ENCODE measurements at regions not wholly inside any gene's neighbourhood (a gene's known extent, or its start where the extent isn't known, plus 50 kb on each side); places are given as distances from the start of the nearest gene placed in this dataset.

- H3K27me3 Mint-ChIP-seq (ENCODE audit: insufficient read depth, unreplicated experiment) = no peaks in the 10 kb centered on the region
- ChIA-PET CTCF (no interaction called here), POLR2A (no interaction called here)
- TF ChIP-seq CTCF (IDR thresholded peaks at IDR 0.05; ENCODE audit: insufficient read depth in 1 of 2, low read depth in 1 of 2, low read length in 1 of 2, severe bottlenecking in 1 of 2, unreplicated experiment in 1 of 2) = no peak
- no TSS peak for BruUV-seq (replicated peaks)
- intact Hi-C loops (cut with micrococcal nuclease; ENCODE audit: unreplicated experiment) = no loop called here
- Histone ChIP-seq H3K36me3 (ENCODE audit: control insufficient read depth, insufficient read depth, low read length) (no peaks in the 10 kb centered on the region), H3K4me1 (no peaks in the 10 kb centered on the region), H3K9me3 (peaks cover 6% of the 10 kb centered on the region), H3K27me3 (replicated peaks; ENCODE audit: control insufficient read depth, insufficient read depth, low read length) (no peaks in the 10 kb centered on the region), H3K4me3 (ENCODE audit: low read depth, low read length) (no peak overlapping the region)
- no peak for DNase-seq
- no peaks in the 10 kb centered on the region for H3K36me3 Mint-ChIP-seq (ENCODE audit: insufficient read depth, unreplicated experiment)
- no peak overlapping the region for H3K4me3 Mint-ChIP-seq (ENCODE audit: unreplicated experiment)
- no peaks in the 10 kb centered on the region for H3K4me1 Mint-ChIP-seq (ENCODE audit: low read depth, unreplicated experiment)
- no peak overlapping the region for H3K27ac Mint-ChIP-seq (ENCODE audit: unreplicated experiment)
- H3K9me3 Mint-ChIP-seq (ENCODE audit: unreplicated experiment) = no peaks in the 10 kb centered on the region
Measured at GRCh38 chr13:40200273-40200978, 466.0 kb downstream of the FOXO1 start.

- CTCF ChIA-PET = no interaction called here
- no peaks in the 10 kb centered on the region for H3K36me3 Mint-ChIP-seq (ENCODE audit: insufficient read depth, unreplicated experiment)
- TF ChIP-seq CTCF (IDR thresholded peaks at IDR 0.05; ENCODE audit: insufficient read depth in 1 of 2, low read depth in 1 of 2, low read length in 1 of 2, severe bottlenecking in 1 of 2, unreplicated experiment in 1 of 2) = no peak
- intact Hi-C loops (cut with micrococcal nuclease; ENCODE audit: unreplicated experiment) = no loop called here
- no peak for DNase-seq
- POLR2A ChIA-PET = no interaction called here
- H3K36me3 ChIP-seq (ENCODE audit: control insufficient read depth, insufficient read depth, low read length) = no peaks in the 10 kb centered on the region
- no peaks in the 10 kb centered on the region for H3K4me1 ChIP-seq
- H3K4me1 Mint-ChIP-seq (ENCODE audit: low read depth, unreplicated experiment) = no peaks in the 10 kb centered on the region
- H3K27ac Mint-ChIP-seq (ENCODE audit: unreplicated experiment) = no peak overlapping the region
- no peaks in the 10 kb centered on the region for H3K27me3 Mint-ChIP-seq (ENCODE audit: insufficient read depth, unreplicated experiment)
- H3K9me3 Mint-ChIP-seq (ENCODE audit: unreplicated experiment) = no peaks in the 10 kb centered on the region
- H3K4me3 Mint-ChIP-seq (ENCODE audit: unreplicated experiment) = no peak overlapping the region
- peaks cover 6% of the 10 kb centered on the region for H3K9me3 ChIP-seq
- no peak overlapping the region for H3K4me3 ChIP-seq (ENCODE audit: low read depth, low read length)
- H3K27me3 ChIP-seq (replicated peaks; ENCODE audit: control insufficient read depth, insufficient read depth, low read length) = no peaks in the 10 kb centered on the region
- BruUV-seq (replicated peaks) = no TSS peak
Measured at GRCh38 chr13:40204246-40204645, 462.2 kb downstream of the FOXO1 start.

- BruUV-seq (replicated peaks) = no TSS peak
- no peak overlapping the region for H3K4me3 ChIP-seq (ENCODE audit: low read depth, low read length)
- no peak for TF ChIP-seq CTCF (IDR thresholded peaks at IDR 0.05; ENCODE audit: insufficient read depth in 1 of 2, low read depth in 1 of 2, low read length in 1 of 2, severe bottlenecking in 1 of 2, unreplicated experiment in 1 of 2)
- peaks cover 6% of the 10 kb centered on the region for H3K9me3 ChIP-seq
- Mint-ChIP-seq H3K4me1 (ENCODE audit: low read depth, unreplicated experiment) (no peaks in the 10 kb centered on the region), H3K36me3 (ENCODE audit: insufficient read depth, unreplicated experiment) (no peaks in the 10 kb centered on the region), H3K27me3 (ENCODE audit: insufficient read depth, unreplicated experiment) (no peaks in the 10 kb centered on the region), H3K4me3 (ENCODE audit: unreplicated experiment) (no peak overlapping the region), H3K9me3 (ENCODE audit: unreplicated experiment) (no peaks in the 10 kb centered on the region), H3K27ac (ENCODE audit: unreplicated experiment) (no peak overlapping the region)
- H3K27me3 ChIP-seq (replicated peaks; ENCODE audit: control insufficient read depth, insufficient read depth, low read length) = no peaks in the 10 kb centered on the region
- H3K36me3 ChIP-seq (ENCODE audit: control insufficient read depth, insufficient read depth, low read length) = no peaks in the 10 kb centered on the region
- DNase-seq = no peak
- POLR2A ChIA-PET = no interaction called here
- no peaks in the 10 kb centered on the region for H3K4me1 ChIP-seq
- intact Hi-C loops (cut with micrococcal nuclease; ENCODE audit: unreplicated experiment) = no loop called here
- CTCF ChIA-PET = no interaction called here
Measured at GRCh38 chr13:40205771-40206240, 460.6 kb downstream of the FOXO1 start.

Measured in Caco-2 (cell line).